PC-9 (cell line): ENCODE measurements at regions not wholly inside any gene's neighbourhood (a gene's known extent, or its start where the extent isn't known, plus 50 kb on each side); places are given as distances from the start of the nearest gene placed in this dataset.
A peak's percentile ranks its signal among the peaks of the same experiment; 100 is the strongest.

ENCODE experiments used
- BruUV-seq: library from RNA; stranded (reverse); fragments of 400-500 nt; replicated peaks from 2 replicates; lab custom pipeline; 2021; lab: Mats Ljungman, UMichigan
- CTCF ChIA-PET: fragments of 300-600 bp; sonication (Branson Sonifier 250); formaldehyde crosslinking; loops from one replicate; lab custom pipeline; 2022; ENCODE audit warnings: antibody characterized with exemption; lab: Charles Lee
- POLR2A ChIA-PET: fragments of 300-600 bp; sonication (Branson Sonifier 250); formaldehyde crosslinking; loops from one replicate; lab custom pipeline; 2022; ENCODE audit warnings: antibody characterized with exemption; ENCODE audit not compliant: unreplicated experiment; lab: Charles Lee
- DNase-seq, 2 experiments: peaks; one replicate each; pipeline versions ENCODE4 v3.0.0 to v3.0.0-alpha.2; 2015 to 2022; ENCODE audit warnings: mixed read lengths in 1 of 2
- H2AFZ ChIP-seq: fragments of 200-600 bp; sonication (generic); 2 replicates; pipeline ENCODE4 v1.8.1; 2017; ENCODE audit warnings: antibody characterized with exemption
- H3F3A ChIP-seq: fragments of 200-600 bp; sonication (generic); 2 replicates; pipeline ENCODE4 v1.8.1; 2017; ENCODE audit warnings: antibody characterized with exemption, mild to moderate bottlenecking, low read depth; ENCODE audit not compliant: insufficient read depth
- H3K27ac ChIP-seq: fragments of 200-600 bp; sonication (generic); 2 replicates; pipeline ENCODE4 v1.6.1; 2016; ENCODE audit warnings: mixed run types
- H3K27me3 ChIP-seq: fragments of 200-600 bp; sonication (generic); 2 replicates; pipeline ENCODE4 v1.6.1; 2016; ENCODE audit warnings: low read depth, mixed run types; ENCODE audit not compliant: insufficient read depth
- H3K36me3 ChIP-seq: fragments of 200-600 bp; sonication (generic); 2 replicates; pipeline ENCODE4 v1.6.1; 2016; ENCODE audit warnings: low read depth, mixed run types
- H3K4me1 ChIP-seq: fragments of 200-600 bp; sonication (generic); replicated peaks from 2 replicates; pipeline ENCODE4 v1.6.1; 2016; ENCODE audit warnings: mixed run types; ENCODE audit not compliant: insufficient read depth
- H3K4me2 ChIP-seq: fragments of 200-600 bp; sonication (generic); 2 replicates; pipeline ENCODE4 v1.6.1; 2017; ENCODE audit warnings: mixed run types
- H3K4me3 ChIP-seq: fragments of 200-600 bp; sonication (generic); 2 replicates; pipeline ENCODE4 v1.6.1; 2016; ENCODE audit warnings: mixed run types
- H3K79me2 ChIP-seq: fragments of 200-600 bp; sonication (generic); 2 replicates; pipeline ENCODE4 v1.6.1; 2017; ENCODE audit warnings: low read depth, mixed run types
- H3K9me2 ChIP-seq: fragments of 200-600 bp; sonication (generic); 2 replicates; pipeline ENCODE4 v1.8.1; 2017; ENCODE audit warnings: mild to moderate bottlenecking; ENCODE audit not compliant: insufficient read depth
- H3K9me3 ChIP-seq: fragments of 200-600 bp; sonication (generic); 2 replicates; pipeline ENCODE4 v1.8.1; 2016; ENCODE audit warnings: low read depth; ENCODE audit not compliant: insufficient read depth
- H4K20me1 ChIP-seq: fragments of 200-600 bp; sonication (generic); 2 replicates; pipeline ENCODE4 v1.8.1; 2017; ENCODE audit not compliant: insufficient read depth
- CTCF ChIP-seq: fragments of 200-600 bp; sonication (generic); conservative IDR thresholded peaks from 2 replicates; pipeline ENCODE4 v1.6.1; 2017; ENCODE audit warnings: mixed run types, antibody characterized with exemption, mild to moderate bottlenecking, moderate library complexity
- EZH2 ChIP-seq: fragments of 200-600 bp; sonication (generic); IDR thresholded peaks from 2 replicates; pipeline ENCODE4 v1.8.0; 2017; ENCODE audit warnings: antibody characterized with exemption, low read depth
- intact Hi-C: fragments of 100-400 bp; cut with micrococcal nuclease; formaldehyde crosslinking; loops from one replicate; pipeline ENCODE4 v1.10.0; 2022; ENCODE audit not compliant: unreplicated experiment

DNA sequence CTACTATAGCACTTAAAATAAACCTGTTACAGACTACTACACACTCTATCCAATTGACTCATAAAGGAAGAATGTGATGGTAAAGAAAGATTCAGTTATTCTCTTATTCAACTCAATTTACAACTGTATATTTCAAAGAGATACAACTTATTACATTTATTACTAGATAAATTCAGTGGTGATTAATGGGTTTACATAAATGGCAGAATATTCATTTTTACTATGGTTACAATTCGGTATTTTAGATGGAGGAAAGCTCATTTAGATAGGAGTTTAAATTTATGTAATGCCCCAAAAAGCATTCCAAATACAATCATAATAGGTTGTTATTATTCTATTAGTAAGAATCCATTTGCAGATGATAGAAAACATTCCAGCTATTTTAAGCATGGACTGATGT, 439.1 kb upstream of the OPRM1 start:
- intact Hi-C loops: no loop called here
- no peak for DNase-seq
- Histone ChIP-seq H3K79me2 (no peaks in the 10 kb centered on the region), H3F3A (no peaks in the 10 kb centered on the region), H3K9me3 (no peaks in the 10 kb centered on the region), H4K20me1 (no peaks in the 10 kb centered on the region), H2AFZ (no peak overlapping the region), H3K36me3 (no peaks in the 10 kb centered on the region), H3K4me1 (peaks cover 4% of the 10 kb centered on the region; the same call in 1 of the 2 replicates), H3K27me3 (no peaks in the 10 kb centered on the region), H3K9me2 (no peaks in the 10 kb centered on the region), H3K4me3 (no peak overlapping the region), H3K4me2 (no peak overlapping the region), H3K27ac (no peak overlapping the region)
- TF ChIP-seq EZH2 (no peak), CTCF (no peak)
- POLR2A ChIA-PET: no interaction called here
- no TSS peak for BruUV-seq
- CTCF ChIA-PET: no interaction called here

DNA sequence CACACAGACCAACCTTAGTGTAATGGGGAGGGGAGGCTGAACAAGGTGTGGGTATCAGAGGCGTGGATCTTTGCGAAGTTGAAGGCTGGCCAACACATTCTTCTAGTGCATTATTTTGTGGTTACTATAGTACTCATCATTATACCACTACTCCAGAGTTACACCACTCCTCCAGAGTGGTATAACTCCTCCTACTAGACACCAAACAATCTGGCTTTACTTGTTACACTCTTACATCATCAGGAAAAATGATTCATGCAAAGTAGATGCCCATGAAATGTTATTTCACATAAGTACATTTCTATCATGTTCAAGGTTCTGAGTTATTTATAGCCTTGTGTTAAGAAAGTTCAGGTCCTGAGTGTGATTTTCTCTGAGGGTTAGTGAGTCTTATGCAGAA, 443.1 kb upstream of the OPRM1 start:
- H4K20me1 ChIP-seq: no peaks in the 10 kb centered on the region
- no peaks in the 10 kb centered on the region for H3K9me2 ChIP-seq
- CTCF ChIA-PET: no interaction called here
- POLR2A ChIA-PET: no interaction called here
- no peak overlapping the region for H3K4me3 ChIP-seq
- no peak overlapping the region for H2AFZ ChIP-seq
- no peaks in the 10 kb centered on the region; the same call in 1 of the 2 replicates for H3K9me3 ChIP-seq
- BruUV-seq: no TSS peak
- no peaks in the 10 kb centered on the region for H3K36me3 ChIP-seq
- intact Hi-C loops: no loop called here
- H3K79me2 ChIP-seq: no peaks in the 10 kb centered on the region
- H3F3A ChIP-seq: no peaks in the 10 kb centered on the region
- peak; percentile 5 to 44 for DNase-seq
- no peak for TF ChIP-seq CTCF
- no peak for TF ChIP-seq EZH2
- H3K4me2 ChIP-seq: no peak overlapping the region
- peaks cover 4% of the 10 kb centered on the region; the same call in 1 of the 2 replicates for H3K4me1 ChIP-seq
- no peak overlapping the region for H3K27ac ChIP-seq
- H3K27me3 ChIP-seq: no peaks in the 10 kb centered on the region

DNA sequence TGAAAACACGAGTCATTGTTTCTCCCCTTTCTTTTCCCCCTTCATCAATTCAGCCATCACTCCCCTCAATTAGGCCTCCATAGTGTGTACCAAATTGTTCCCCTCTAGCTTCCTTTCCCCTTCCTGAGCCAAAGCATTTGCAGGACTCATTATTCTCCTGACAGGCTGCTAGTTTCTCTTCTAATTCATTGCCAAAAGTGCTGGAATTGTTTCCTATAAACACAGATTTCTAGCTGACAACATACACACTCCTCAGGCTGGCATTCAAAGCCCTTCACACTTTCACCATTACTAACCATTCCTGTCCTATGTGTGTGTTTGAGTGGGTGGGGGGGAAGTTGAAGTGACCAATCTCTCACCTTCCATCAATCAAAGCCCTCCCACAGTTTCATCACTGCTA, 444.2 kb upstream of the OPRM1 start:
- H3K9me3 ChIP-seq: no peaks in the 10 kb centered on the region; the same call in 1 of the 2 replicates
- peaks cover 4% of the 10 kb centered on the region; the same call in 1 of the 2 replicates for H3K4me1 ChIP-seq
- no peak overlapping the region for H3K4me3 ChIP-seq
- 0 out of 2 replicates have a peak overlapping the region, but pooled peaks have one; percentile 27 for H2AFZ ChIP-seq
- no peaks in the 10 kb centered on the region for H4K20me1 ChIP-seq
- CTCF ChIA-PET: no interaction called here
- H3K79me2 ChIP-seq: no peaks in the 10 kb centered on the region
- POLR2A ChIA-PET: no interaction called here
- no peak for TF ChIP-seq EZH2
- TF ChIP-seq CTCF: no peak
- no peaks in the 10 kb centered on the region for H3K36me3 ChIP-seq
- no peak overlapping the region for H3K27ac ChIP-seq
- DNase-seq: no peak
- H3K4me2 ChIP-seq: no peak overlapping the region
- BruUV-seq: no TSS peak
- intact Hi-C loops: no loop called here
- no peaks in the 10 kb centered on the region for H3F3A ChIP-seq
- no peaks in the 10 kb centered on the region for H3K27me3 ChIP-seq
- H3K9me2 ChIP-seq: no peaks in the 10 kb centered on the region; the same call in 1 of the 2 replicates
